Lower lobe of right lung (tissue), 2 donors: ENCODE measurements at regions not wholly inside any gene's neighbourhood (a gene's known extent, or its start where the extent isn't known, plus 50 kb on each side); places are given as distances from the start of the nearest gene placed in this dataset.

ENCODE experiments used
- ATAC-seq, 2 donors: fragments of 200-7000 bp; cut with Tn5 transposase; one replicate each; pipeline ENCODE4 v1.9.1; 2020 to 2022; ENCODE audit warnings: mild to moderate bottlenecking in 2 of 2, moderate library complexity in 2 of 2
- DNase-seq: peaks from one replicate; pipeline ENCODE4 v3.0.0-alpha.2; 2020
- H3K27ac ChIP-seq: fragments of 200-600 bp; one replicate; pipeline ENCODE4 v1.8.0; 2022
- H3K27me3 ChIP-seq: fragments of 200-600 bp; one replicate; pipeline ENCODE4 v1.8.0; 2022; ENCODE audit warnings: low read depth
- H3K36me3 ChIP-seq: fragments of 200-600 bp; one replicate; pipeline ENCODE4 v1.8.0; 2022; ENCODE audit warnings: mild to moderate bottlenecking
- H3K4me1 ChIP-seq: fragments of 200-600 bp; one replicate; pipeline ENCODE4 v1.8.0; 2022
- H3K4me3 ChIP-seq: fragments of 200-600 bp; one replicate; pipeline ENCODE4 v1.8.0; 2022; ENCODE audit warnings: mild to moderate bottlenecking
- H3K9me3 ChIP-seq: fragments of 200-600 bp; one replicate; pipeline ENCODE4 v1.8.0; 2022
- intact Hi-C: fragments of 100-400 bp; cut with DNase I; formaldehyde crosslinking; loops from one replicate; pipeline ENCODE4 v1.11.0; 2022
- TF ChIP-seq, protein P1 (sequence below): fragments of 200-600 bp; IDR thresholded peaks from one replicate; pipeline ENCODE4 v1.8.0; 2022; ENCODE audit warnings: antibody characterized with exemption, mild to moderate bottlenecking
- donor health status: DM: no; HTN: yes; CAD: no; lungs with severe emphysema.

DNA sequence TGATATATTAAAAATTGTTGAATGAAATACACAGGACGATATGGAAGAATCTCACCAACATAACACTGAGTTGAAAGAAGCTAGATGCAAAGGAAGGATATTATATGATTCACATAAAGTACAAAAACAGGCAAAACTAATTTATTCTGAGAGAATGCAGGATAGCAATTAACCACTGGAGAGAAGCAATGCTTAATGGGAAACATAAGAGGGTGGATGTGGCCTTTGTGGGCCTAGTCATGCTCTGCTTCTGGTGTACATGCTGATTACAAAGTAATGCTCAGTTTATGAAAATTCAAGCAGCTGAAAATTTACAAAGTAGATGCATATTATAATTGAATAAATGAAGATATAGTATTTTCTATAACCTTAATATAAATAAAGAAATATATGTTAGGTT lies 326.4 kb upstream of the ADAMTS5 start:
- H3K27me3 ChIP-seq = no peaks in the 10 kb centered on the region
- no peak overlapping the region for H3K4me3 ChIP-seq
- no peak overlapping the region for H3K27ac ChIP-seq
- no peaks in the 10 kb centered on the region for H3K4me1 ChIP-seq
- DNase-seq = no peak
- ATAC-seq = no peak
- no peaks in the 10 kb centered on the region for H3K36me3 ChIP-seq
- H3K9me3 ChIP-seq = no peaks in the 10 kb centered on the region
- intact Hi-C loops = no loop called here
- TF ChIP-seq, protein P1, sequence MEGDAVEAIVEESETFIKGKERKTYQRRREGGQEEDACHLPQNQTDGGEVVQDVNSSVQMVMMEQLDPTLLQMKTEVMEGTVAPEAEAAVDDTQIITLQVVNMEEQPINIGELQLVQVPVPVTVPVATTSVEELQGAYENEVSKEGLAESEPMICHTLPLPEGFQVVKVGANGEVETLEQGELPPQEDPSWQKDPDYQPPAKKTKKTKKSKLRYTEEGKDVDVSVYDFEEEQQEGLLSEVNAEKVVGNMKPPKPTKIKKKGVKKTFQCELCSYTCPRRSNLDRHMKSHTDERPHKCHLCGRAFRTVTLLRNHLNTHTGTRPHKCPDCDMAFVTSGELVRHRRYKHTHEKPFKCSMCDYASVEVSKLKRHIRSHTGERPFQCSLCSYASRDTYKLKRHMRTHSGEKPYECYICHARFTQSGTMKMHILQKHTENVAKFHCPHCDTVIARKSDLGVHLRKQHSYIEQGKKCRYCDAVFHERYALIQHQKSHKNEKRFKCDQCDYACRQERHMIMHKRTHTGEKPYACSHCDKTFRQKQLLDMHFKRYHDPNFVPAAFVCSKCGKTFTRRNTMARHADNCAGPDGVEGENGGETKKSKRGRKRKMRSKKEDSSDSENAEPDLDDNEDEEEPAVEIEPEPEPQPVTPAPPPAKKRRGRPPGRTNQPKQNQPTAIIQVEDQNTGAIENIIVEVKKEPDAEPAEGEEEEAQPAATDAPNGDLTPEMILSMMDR = no peak

DNA sequence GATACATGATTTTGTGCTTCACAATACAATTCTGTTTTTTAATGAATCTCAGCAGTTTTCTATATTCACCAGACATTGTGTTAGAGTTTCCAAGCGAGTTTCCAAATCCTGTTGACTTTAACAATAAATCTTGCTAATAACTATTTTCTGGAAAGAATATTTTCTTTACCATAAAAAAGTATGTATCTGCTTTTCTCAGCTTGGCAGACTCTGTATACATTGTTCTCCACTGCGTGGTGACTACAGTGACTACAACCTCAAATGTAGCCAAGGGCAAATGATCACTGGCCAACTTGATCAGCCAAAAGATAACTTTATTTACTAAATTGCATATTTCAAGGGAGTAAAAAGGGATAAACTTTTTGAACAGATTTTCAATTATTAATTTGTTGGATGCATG lies 325.9 kb upstream of the ADAMTS5 start:
- Histone ChIP-seq H3K27me3 (no peaks in the 10 kb centered on the region), H3K4me3 (no peak overlapping the region), H3K9me3 (no peaks in the 10 kb centered on the region), H3K27ac (no peak overlapping the region), H3K4me1 (no peaks in the 10 kb centered on the region), H3K36me3 (no peaks in the 10 kb centered on the region)
- intact Hi-C loops = no loop called here
- no peak for DNase-seq
- TF ChIP-seq, protein P1 = no peak
- no peak for ATAC-seq

DNA sequence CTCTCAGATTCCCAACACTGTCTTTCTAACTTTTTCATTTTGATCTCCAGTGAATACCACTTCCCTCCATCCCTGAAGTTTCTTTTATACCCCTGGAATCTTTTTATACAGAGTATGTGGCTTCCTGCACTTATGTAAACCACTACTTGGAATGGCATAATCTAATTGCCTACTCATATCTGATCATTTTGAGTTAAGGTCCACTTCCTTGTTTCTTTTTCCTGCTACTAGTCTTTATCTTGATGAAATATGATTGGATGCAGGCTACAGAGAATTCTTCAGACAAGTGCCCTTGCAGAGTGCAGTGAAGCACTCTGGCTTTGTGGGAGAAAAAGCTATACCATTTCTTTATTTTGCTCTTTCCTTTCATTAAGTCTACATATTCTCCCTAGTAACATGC lies 325.3 kb upstream of the ADAMTS5 start:
- TF ChIP-seq, protein P1 = no peak
- Histone ChIP-seq H3K27ac (no peak overlapping the region), H3K36me3 (no peaks in the 10 kb centered on the region), H3K4me1 (no peaks in the 10 kb centered on the region), H3K4me3 (no peak overlapping the region), H3K27me3 (no peaks in the 10 kb centered on the region), H3K9me3 (no peaks in the 10 kb centered on the region)
- intact Hi-C loops = no loop called here
- DNase-seq (no peak), ATAC-seq (no peak)

DNA sequence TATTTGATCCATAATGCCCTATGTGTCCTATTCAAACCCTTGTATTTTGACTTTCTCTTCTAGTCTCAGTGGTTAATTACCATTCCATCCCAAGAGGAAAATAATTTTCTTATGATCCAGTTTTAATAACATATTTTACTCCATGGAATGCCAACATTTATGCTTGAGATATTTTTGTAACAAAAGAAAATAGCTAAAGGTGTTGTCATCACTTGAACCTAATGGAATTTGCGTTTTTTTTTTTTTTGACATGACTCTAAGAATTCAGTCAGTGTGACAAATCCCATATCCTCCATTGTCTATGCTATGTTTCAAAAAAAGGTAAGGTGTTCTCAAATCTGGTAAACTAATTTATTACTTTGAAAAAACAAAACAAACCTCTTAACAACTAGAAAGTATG lies 324.1 kb upstream of the ADAMTS5 start:
- Histone ChIP-seq H3K4me3 (no peak overlapping the region), H3K4me1 (no peaks in the 10 kb centered on the region), H3K36me3 (no peaks in the 10 kb centered on the region), H3K9me3 (no peaks in the 10 kb centered on the region), H3K27ac (no peak overlapping the region), H3K27me3 (no peaks in the 10 kb centered on the region)
- no peak for ATAC-seq
- TF ChIP-seq, protein P1 = no peak
- intact Hi-C loops = no loop called here
- DNase-seq = no peak

DNA sequence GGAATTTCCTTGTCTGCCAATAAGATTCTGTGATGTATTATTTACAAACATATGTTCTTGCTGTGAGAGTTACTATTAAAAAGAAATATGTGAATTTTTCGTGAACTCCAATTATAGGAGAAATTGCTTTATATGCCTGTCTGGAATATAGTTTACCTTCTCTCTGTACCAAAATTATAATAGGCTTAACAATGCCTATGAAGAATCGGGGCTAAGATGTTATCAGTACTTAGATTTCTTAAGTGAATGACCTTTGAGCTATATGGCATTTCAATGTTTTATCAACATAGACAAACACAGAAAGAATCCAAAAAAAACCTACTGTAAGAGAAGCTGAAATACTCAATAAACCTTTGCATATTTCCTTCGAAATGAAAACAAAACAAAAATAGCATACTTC lies 323.1 kb upstream of the ADAMTS5 start:
- Histone ChIP-seq H3K4me1 (no peaks in the 10 kb centered on the region), H3K36me3 (no peaks in the 10 kb centered on the region), H3K9me3 (no peaks in the 10 kb centered on the region), H3K27me3 (no peaks in the 10 kb centered on the region), H3K4me3 (no peak overlapping the region), H3K27ac (no peak overlapping the region)
- no peak for DNase-seq
- no peak for ATAC-seq
- TF ChIP-seq, protein P1 = no peak
- intact Hi-C loops = no loop called here

DNA sequence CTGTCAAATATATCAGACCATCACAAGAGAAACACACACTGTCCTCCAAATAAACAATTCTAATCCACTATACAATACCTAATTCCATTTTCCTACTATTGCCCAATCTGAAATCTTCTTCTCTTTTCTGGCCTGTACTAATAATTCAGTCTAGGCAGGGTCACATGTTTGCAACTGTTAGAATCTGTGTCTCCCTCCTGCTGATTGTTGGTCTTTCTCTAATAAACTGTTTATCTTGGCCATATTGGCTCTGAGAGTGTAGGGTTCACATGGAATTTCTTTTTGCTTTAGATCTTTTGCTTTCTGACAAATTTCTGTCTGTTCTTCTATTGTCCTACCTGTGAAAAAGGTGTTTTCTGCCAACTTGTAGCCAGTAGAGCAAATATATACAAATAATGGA lies 319.9 kb upstream of the ADAMTS5 start:
- H3K27ac ChIP-seq = no peak overlapping the region

More for the DNA sequence above, 319.9 kb upstream of the ADAMTS5 start:
- no peak overlapping the region for H3K4me3 ChIP-seq
- H3K9me3 ChIP-seq = no peaks in the 10 kb centered on the region
- ATAC-seq (no peak), DNase-seq (no peak)
- no peaks in the 10 kb centered on the region for H3K36me3 ChIP-seq
- intact Hi-C loops = no loop called here
- H3K4me1 ChIP-seq = no peaks in the 10 kb centered on the region
- TF ChIP-seq, protein P1 = no peak
- no peaks in the 10 kb centered on the region for H3K27me3 ChIP-seq
